HEK293T (cell line): ENCODE measurements at regions not wholly inside any gene's neighbourhood (a gene's known extent, or its start where the extent isn't known, plus 50 kb on each side); places are given as distances from the start of the nearest gene placed in this dataset.
A peak's percentile ranks its signal among the peaks of the same experiment; 100 is the strongest.

ENCODE experiments used
- CTCF ChIA-PET: fragments of 350-600 bp; formaldehyde crosslinking; extraction: SDS; loops from one replicate; lab custom pipeline; 2021; ENCODE audit warnings: antibody characterized with exemption, inconsistent platforms; lab: Yijun Ruan, JAX
- POLR2A ChIA-PET: fragments of 350-600 bp; formaldehyde crosslinking; extraction: SDS; loops from one replicate; lab custom pipeline; 2020; ENCODE audit warnings: antibody characterized with exemption, inconsistent platforms; lab: Yijun Ruan, JAX
- DNase-seq: peaks from one replicate; pipeline ENCODE4 v3.0.0; 2012; ENCODE audit warnings: mixed read lengths; ENCODE audit errors: extremely low spot score
- ARNT ChIP-seq: fragments of 450-650 bp; IDR thresholded peaks from 2 replicates; pipeline ENCODE4 v1.6.1; 2017; ENCODE audit warnings: mild to moderate bottlenecking
- BHLHE40 ChIP-seq: fragments of 450-650 bp; IDR thresholded peaks from 2 replicates; pipeline ENCODE4 v1.6.1; 2016; ENCODE audit warnings: mild to moderate bottlenecking, moderate library complexity, borderline replicate concordance
- CTBP1 ChIP-seq: fragments of 450-650 bp; IDR thresholded peaks from 2 replicates; pipeline ENCODE4 v1.6.1; 2016; ENCODE audit warnings: borderline replicate concordance
- ELF4 ChIP-seq: fragments of 450-650 bp; IDR thresholded peaks from 2 replicates; pipeline ENCODE4 v1.6.1; 2017; ENCODE audit warnings: antibody characterized with exemption
- FOXA1 ChIP-seq: fragments of 450-650 bp; IDR thresholded peaks from 2 replicates; pipeline ENCODE4 v1.6.1; 2016; ENCODE audit warnings: mild to moderate bottlenecking
- FOXK2 ChIP-seq: fragments of 450-650 bp; IDR thresholded peaks from 2 replicates; pipeline ENCODE4 v1.6.1; 2016; ENCODE audit warnings: mild to moderate bottlenecking
- FOXM1 ChIP-seq: fragments of 450-650 bp; IDR thresholded peaks from 2 replicates; pipeline ENCODE4 v1.6.1; 2017; ENCODE audit warnings: mild to moderate bottlenecking, borderline replicate concordance
- HDGF ChIP-seq: fragments of 450-650 bp; IDR thresholded peaks from 2 replicates; pipeline ENCODE4 v1.6.1; 2017; ENCODE audit warnings: antibody characterized with exemption, borderline replicate concordance
- L3MBTL2 ChIP-seq: fragments of 450-650 bp; conservative IDR thresholded peaks from 2 replicates; pipeline ENCODE4 v1.6.1; 2016; ENCODE audit warnings: mild to moderate bottlenecking
- LEF1 ChIP-seq: fragments of 450-650 bp; IDR thresholded peaks from 2 replicates; pipeline ENCODE4 v1.6.1; 2017; ENCODE audit warnings: mild to moderate bottlenecking, borderline replicate concordance
- NFRKB ChIP-seq: fragments of 450-650 bp; IDR thresholded peaks from 2 replicates; pipeline ENCODE4 v1.6.1; 2016; ENCODE audit warnings: mild to moderate bottlenecking, moderate library complexity
- PKNOX1 ChIP-seq: fragments of 450-650 bp; IDR thresholded peaks from 2 replicates; pipeline ENCODE4 v1.6.1; 2016
- SP1 ChIP-seq: fragments of 450-650 bp; IDR thresholded peaks from 2 replicates; pipeline ENCODE4 v1.6.1; 2017
- SUZ12 ChIP-seq: fragments of 450-650 bp; IDR thresholded peaks from 2 replicates; pipeline ENCODE4 v1.6.1; 2016; ENCODE audit warnings: mild to moderate bottlenecking
- TARDBP ChIP-seq: fragments of 450-650 bp; IDR thresholded peaks from 2 replicates; pipeline ENCODE4 v1.6.1; 2016
- ZNF384 ChIP-seq: fragments of 450-650 bp; IDR thresholded peaks from 2 replicates; pipeline ENCODE4 v1.6.1; 2016

- ChIA-PET CTCF (no interaction called here), POLR2A (no interaction called here)
- peak; percentile 31 for DNase-seq
- TF ChIP-seq PKNOX1 (no peak), NFRKB (no peak), L3MBTL2 (no peak), SUZ12 (no peak), ZNF384 (no peak), ARNT (no peak), CTBP1 (no peak), FOXM1 (no peak)
These were observed 426.7 kb upstream of the SALL1 start for GRCh38 chr16:51577621-51578303.

- no peak for TF ChIP-seq HDGF
- no peak for TF ChIP-seq LEF1
- no peak for TF ChIP-seq FOXK2
- no peak for TF ChIP-seq ZNF384
- no peak for TF ChIP-seq ARNT
- TF ChIP-seq BHLHE40 = no peak
- TF ChIP-seq FOXA1 = no peak
- no peak for TF ChIP-seq TARDBP
- TF ChIP-seq CTBP1 = no peak
- no peak for TF ChIP-seq ELF4
- DNase-seq = no peak
- ChIA-PET POLR2A (no interaction called here), CTCF (no interaction called here)
These were observed 425.6 kb upstream of the SALL1 start for GRCh38 chr16:51576498-51577195.

GRCh38 chr16:51573191-51573590 is 422.1 kb upstream of the SALL1 start:
- DNase-seq = no peak
- TF ChIP-seq BHLHE40 = no peak
- no peak for TF ChIP-seq FOXM1
- no peak for TF ChIP-seq HDGF
- no peak for TF ChIP-seq ELF4
- TF ChIP-seq LEF1 = no peak
- no peak for TF ChIP-seq NFRKB
- TF ChIP-seq SP1 = no peak
- no peak for TF ChIP-seq PKNOX1
- TF ChIP-seq FOXA1 = no peak
- TF ChIP-seq FOXK2 = no peak
- no peak for TF ChIP-seq ARNT
- TF ChIP-seq CTBP1 = no peak
- TF ChIP-seq L3MBTL2 = no peak
- no peak for TF ChIP-seq TARDBP
- TF ChIP-seq SUZ12 = no peak
- TF ChIP-seq ZNF384 = no peak
- CTCF ChIA-PET = no interaction called here
- POLR2A ChIA-PET = no interaction called here

- ChIA-PET POLR2A (no interaction called here), CTCF (no interaction called here)
- DNase-seq = no peak
- TF ChIP-seq ZNF384 (no peak), L3MBTL2 (no peak), SUZ12 (no peak)
These were observed 418.3 kb upstream of the SALL1 start for GRCh38 chr16:51569203-51569931.

- POLR2A ChIA-PET = no interaction called here
- no peak for DNase-seq
- TF ChIP-seq ARNT (no peak), LEF1 (no peak), FOXM1 (no peak), FOXK2 (no peak), ELF4 (no peak), SUZ12 (no peak), ZNF384 (no peak), FOXA1 (no peak), TARDBP (no peak), PKNOX1 (no peak), HDGF (no peak), L3MBTL2 (no peak), CTBP1 (no peak)
- CTCF ChIA-PET = no interaction called here
These were observed 416.8 kb upstream of the SALL1 start for GRCh38 chr16:51567911-51568310.

GRCh38 chr16:51565184-51565583 is 414.1 kb upstream of the SALL1 start:
- ChIA-PET POLR2A (no interaction called here), CTCF (interaction anchor here (0.7 kb wide), 1 partner anchor 189 kb away, joined by 5 read pairs; no protein-coding TSS in a partner anchor)
- DNase-seq = no peak
- no peak for TF ChIP-seq TARDBP
